K562 (cell line): ENCODE measurements at regions not wholly inside any gene's neighbourhood (a gene's known extent, or its start where the extent isn't known, plus 50 kb on each side); places are given as distances from the start of the nearest gene placed in this dataset.

Experiments
- ATAC-seq: fragments of 200-7000 bp; cut with Tn5 transposase; 3 replicates; pipeline ENCODE4 v1.9.1; 2020; ENCODE audit warnings: moderate library complexity
- BruUV-seq: library from RNA; stranded (reverse); fragments of 400-500 nt; replicated peaks from 2 replicates; lab custom pipeline; 2021; lab: Mats Ljungman, UMichigan
- CTCF ChIA-PET: fragments of 300-600 bp; formaldehyde crosslinking; extraction: SDS; loops from one replicate; lab custom pipeline; 2021; ENCODE audit warnings: low intra/inter-chr PET ratio; lab: Yijun Ruan, JAX
- POLR2A ChIA-PET: fragments of 300-600, 350-650 bp; sonication (Branson Sonifier 250); formaldehyde crosslinking; extraction: SDS; loops from one replicate; lab custom pipeline; 2021; ENCODE audit warnings: antibody characterized with exemption, inconsistent platforms; lab: Yijun Ruan, JAX
- DNase-seq, 4 experiments: peaks; one replicate each; pipeline versions ENCODE4 v3.0.0 to v3.0.0-alpha.2; 2011 to 2018; ENCODE audit warnings: low spot score in 3 of 4, mixed read lengths in 3 of 4; ENCODE audit errors: extremely low read depth in 1 of 4
- FAIRE-seq: peaks from 2 replicates; lab custom pipeline; 2011; peaks lifted over from hg19 to GRCh38; lab: Jason Lieb, UNC
- H2AFZ ChIP-seq: 2 replicates; pipeline ENCODE4 v1.6.0; 2011; ENCODE audit warnings: low read depth, low read length, control low read depth, inconsistent platforms
- H3K27ac ChIP-seq: fragments of 200-600 bp; 3 replicates; pipeline ENCODE4 v1.8.0; 2011; ENCODE audit warnings: low read depth, mild to moderate bottlenecking, control low read depth, inconsistent platforms, low read length, moderate library complexity, mixed read lengths; ENCODE audit errors: extremely low read depth
- H3K27me3 ChIP-seq, 2 experiments: fragments of 300-600 bp in 1 of 2; 2 replicates in 1 of 2; 3 replicates in 1 of 2; pipeline versions ENCODE4 v1.6.0 to v1.8.0; 2011; ENCODE audit warnings: inconsistent platforms in 2 of 2, low read length in 2 of 2, mild to moderate bottlenecking in 1 of 2, mixed read lengths in 1 of 2, moderate library complexity in 1 of 2; ENCODE audit not compliant: control insufficient read depth in 2 of 2, insufficient read depth in 2 of 2
- H3K36me3 ChIP-seq: fragments of 300-600 bp; 3 replicates; pipeline ENCODE4 v1.8.0; 2011; ENCODE audit warnings: mild to moderate bottlenecking, low read length, inconsistent platforms; ENCODE audit not compliant: control insufficient read depth, insufficient read depth
- H3K4me1 ChIP-seq, 2 experiments: fragments of 200-600 bp in 1 of 2; replicated peaks in 1 of 2; 2 replicates in 1 of 2; 3 replicates in 1 of 2; pipeline versions ENCODE4 v1.5.1 to v1.8.0; 2011; ENCODE audit warnings: inconsistent platforms in 2 of 2, low read length in 2 of 2, mild to moderate bottlenecking in 1 of 2, mixed read lengths in 1 of 2, moderate library complexity in 1 of 2; ENCODE audit not compliant: control insufficient read depth in 2 of 2, insufficient read depth in 2 of 2
- H3K4me2 ChIP-seq: 2 replicates; pipeline ENCODE4 v1.6.1; 2011; ENCODE audit warnings: low read length, control low read depth, inconsistent platforms, mixed read lengths; ENCODE audit not compliant: insufficient read depth
- H3K4me3 ChIP-seq: fragments of 200-600 bp; sonication (generic), shearing (Covaris generic); 2 replicates; pipeline ENCODE4 v1.5.1; 2016; ENCODE audit warnings: control low read depth, inconsistent platforms
- H3K79me2 ChIP-seq: fragments of 200-600 bp; 3 replicates; pipeline ENCODE4 v1.8.0; 2011; ENCODE audit warnings: low read length, inconsistent platforms; ENCODE audit not compliant: control insufficient read depth, insufficient read depth
- H3K9ac ChIP-seq, 2 experiments: 2 replicates each; pipeline versions ENCODE4 v1.6.0 to v1.6.1; 2011; ENCODE audit warnings: low read depth in 2 of 2, low read length in 2 of 2, control low read depth in 1 of 2, inconsistent platforms in 1 of 2, mild to moderate bottlenecking in 1 of 2, mixed read lengths in 1 of 2; ENCODE audit not compliant: insufficient read depth in 1 of 2
- H3K9me1 ChIP-seq: one replicate; pipeline ENCODE4 v1.6.0; 2011; ENCODE audit warnings: inconsistent platforms, mild to moderate bottlenecking, low read length, moderate library complexity; ENCODE audit not compliant: control insufficient read depth, insufficient read depth
- H3K9me3 ChIP-seq: replicated peaks from 2 replicates; pipeline ENCODE4 v1.5.1; 2011; ENCODE audit warnings: low read depth, low read length, inconsistent platforms; ENCODE audit not compliant: control insufficient read depth, insufficient read depth
- H4K20me1 ChIP-seq: replicated peaks from 2 replicates; pipeline ENCODE4 v1.6.1; 2011; ENCODE audit warnings: low read length, inconsistent platforms, mixed read lengths; ENCODE audit not compliant: control insufficient read depth, insufficient read depth
- CBFA2T3 ChIP-seq: fragments of 450-650 bp; IDR thresholded peaks from 2 replicates; pipeline ENCODE4 v1.6.1; 2017
- CREM ChIP-seq: IDR thresholded peaks from 2 replicates; pipeline ENCODE4 v1.6.1; 2014; ENCODE audit warnings: antibody characterized with exemption, low read depth
- HNRNPH1 ChIP-seq: fragments of 200-400 bp; formaldehyde crosslinking; optimal IDR thresholded peaks from 2 replicates; pipeline ENCODE3; 2017; ENCODE audit warnings: low read depth, mild to moderate bottlenecking, low read length, moderate library complexity
- MYBL2 ChIP-seq, 2 experiments: fragments of 450-650 bp in 1 of 2; sonication (generic) in 1 of 2; formaldehyde crosslinking in 1 of 2; IDR thresholded peaks; 2 replicates each; pipeline versions ENCODE4 v1.6.1 to v1.8.1; 2017 to 2022; ENCODE audit warnings: borderline replicate concordance in 1 of 2, inconsistent platforms in 1 of 2, low read depth in 1 of 2, mild to moderate bottlenecking in 1 of 2, missing genetic modification reagents in 1 of 2, moderate library complexity in 1 of 2
- NCOA1 ChIP-seq: fragments of 450-650 bp; IDR thresholded peaks from 2 replicates; pipeline ENCODE4 v1.6.1; 2016; ENCODE audit warnings: low read depth
- RFX1 ChIP-seq: fragments of 450-650 bp; IDR thresholded peaks from 2 replicates; pipeline ENCODE4 v1.6.1; 2016; ENCODE audit warnings: mild to moderate bottlenecking, moderate library complexity
- ZC3H4 ChIP-seq: sonication (generic); formaldehyde crosslinking; IDR thresholded peaks from 2 replicates; pipeline ENCODE4 v1.9.0; 2021; ENCODE audit warnings: missing genetic modification reagents, borderline replicate concordance
- ZFP36 ChIP-seq: fragments of 150-350 bp; IDR thresholded peaks from 2 replicates; pipeline ENCODE4 v1.6.1; 2018; ENCODE audit warnings: low read length, low read depth; ENCODE audit not compliant: partially characterized antibody
- ZNF282 ChIP-seq: sonication (generic); formaldehyde crosslinking; IDR thresholded peaks from 2 replicates; pipeline ENCODE4 v1.8.1; 2023; ENCODE audit warnings: missing genetic modification reagents
- ZNF75A ChIP-seq: fragments of 450-650 bp; formaldehyde crosslinking; IDR thresholded peaks from 2 replicates; pipeline ENCODE4 v1.4.0; 2020; ENCODE audit warnings: mild to moderate bottlenecking
- ZNF780A ChIP-seq: fragments of 250-450 bp; sonication (Bioruptor Pico); IDR thresholded peaks from 2 replicates; pipeline ENCODE4 v1.5.0; 2021; ENCODE audit warnings: mild to moderate bottlenecking
- WGBS: fragments of 100-300 bp; shearing (Covaris generic); methylation state at CpG from one replicate; pipeline ENCODE4 v1.1.6; 2016; ENCODE audit warnings: low coverage, mixed read lengths; ENCODE audit not compliant: insufficient coverage; ENCODE audit errors: missing lambda C conversion rate; 5-methylcytosine and 5-hydroxymethylcytosine counted together
- in situ Hi-C: fragments of 300-500 bp; cut with MboI; formaldehyde crosslinking; loops from 4 replicates; pipeline ENCODE4 v1.15.0; 2018; ENCODE audit warnings: inconsistent platforms, mixed read lengths
- intact Hi-C: fragments of 100-400 bp; cut with micrococcal nuclease; formaldehyde crosslinking; loops from 2 replicates; pipeline ENCODE4 v1.14.2; 2022
- TF ChIP-seq, protein P1 (sequence below), 2 experiments: fragments of 450-650 bp in 1 of 2; IDR thresholded peaks; 2 replicates each; pipeline ENCODE4 v1.6.1; 2011 to 2017; ENCODE audit warnings: low read depth in 2 of 2, antibody characterized with exemption in 1 of 2, borderline replicate concordance in 1 of 2, low read length in 1 of 2, mild to moderate bottlenecking in 1 of 2, mixed read lengths in 1 of 2; ENCODE audit not compliant: control insufficient read depth in 1 of 2

DNA sequence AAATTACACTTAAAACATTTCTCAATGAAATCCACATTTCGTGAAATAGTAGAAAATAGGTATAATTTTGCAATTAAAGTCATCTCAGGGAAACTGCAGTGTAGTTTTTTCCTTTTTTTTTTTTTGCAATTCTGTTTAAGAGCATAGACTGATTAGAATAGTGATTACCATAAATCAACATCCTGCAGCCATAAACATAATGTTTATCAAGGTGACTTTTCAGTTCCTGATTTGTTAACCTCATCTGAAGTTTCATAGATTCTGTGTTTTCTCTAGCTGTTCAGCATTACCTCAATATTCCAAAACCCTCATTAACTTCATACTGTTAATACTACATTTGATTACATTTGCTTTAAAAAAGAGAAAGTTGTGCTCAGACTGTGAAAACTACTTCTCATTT is 286.3 kb upstream of the DACH1 start:
- Histone ChIP-seq H3K9me1 (no peaks in the 10 kb centered on the region), H3K4me2 (no peak overlapping the region), H3K27me3 (no peaks in the 10 kb centered on the region), H2AFZ (no peak overlapping the region), H3K9me3 (no peaks in the 10 kb centered on the region), H3K79me2 (no peaks in the 10 kb centered on the region), H3K4me3 (no peak overlapping the region), H3K27ac (no peak overlapping the region), H3K36me3 (no peaks in the 10 kb centered on the region), H3K4me1 (no peaks in the 10 kb centered on the region), H4K20me1 (no peaks in the 10 kb centered on the region), H3K9ac (no peak overlapping the region)
- in situ Hi-C loops (no loop called here), intact Hi-C loops (no loop called here)
- POLR2A ChIA-PET: no interaction called here
- no TSS peak for BruUV-seq
- DNase-seq (no peak), FAIRE-seq (no peak), ATAC-seq (no peak)
- no peak for TF ChIP-seq ZNF282
- TF ChIP-seq NCOA1: no peak
- TF ChIP-seq RFX1: no peak
- TF ChIP-seq HNRNPH1: no peak
- TF ChIP-seq MYBL2 (IDR thresholded peaks at IDR 0.05; ENCODE audit: low read depth): no peak
- TF ChIP-seq MYBL2 (CRISPR knock-in tag; IDR thresholded peaks at IDR 0.05; ENCODE audit: borderline replicate concordance): no peak
- TF ChIP-seq CREM: no peak
- CTCF ChIA-PET: no interaction called here
- 0% methylated on average over 1 of the region's 1 CpG for WGBS

DNA sequence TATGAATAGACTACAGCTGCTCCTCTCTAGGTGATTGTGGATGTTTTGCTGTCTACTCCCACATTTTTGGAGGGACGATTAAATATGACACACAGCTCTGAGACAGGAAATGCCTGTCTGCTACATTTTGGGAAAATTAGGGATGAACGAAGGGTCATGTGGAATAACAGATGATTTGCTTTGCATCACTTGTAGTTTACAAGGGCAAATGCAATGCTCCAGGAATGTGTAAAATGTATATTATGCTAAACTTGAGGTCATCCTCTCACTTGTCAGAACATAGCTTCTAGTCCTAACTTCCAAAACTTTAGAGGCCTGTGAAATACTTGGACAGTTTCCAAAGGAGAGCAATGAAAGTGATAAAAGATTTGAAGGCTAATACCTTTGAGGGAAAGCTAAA is 284.2 kb upstream of the DACH1 start:
- WGBS: 0% methylated on average over 2 of the region's 2 CpGs
- Histone ChIP-seq H3K9me1 (no peaks in the 10 kb centered on the region), H3K4me3 (no peak overlapping the region), H3K4me1 (no peaks in the 10 kb centered on the region), H3K27me3 (no peaks in the 10 kb centered on the region), H3K4me2 (no peak overlapping the region), H2AFZ (no peak overlapping the region), H3K9me3 (no peaks in the 10 kb centered on the region), H3K36me3 (no peaks in the 10 kb centered on the region), H4K20me1 (no peaks in the 10 kb centered on the region), H3K79me2 (no peaks in the 10 kb centered on the region), H3K27ac (no peak overlapping the region), H3K9ac (no peak overlapping the region)
- in situ Hi-C loops: no loop called here
- FAIRE-seq (no peak), DNase-seq (no peak), ATAC-seq (no peak)
- TF ChIP-seq, protein P1, sequence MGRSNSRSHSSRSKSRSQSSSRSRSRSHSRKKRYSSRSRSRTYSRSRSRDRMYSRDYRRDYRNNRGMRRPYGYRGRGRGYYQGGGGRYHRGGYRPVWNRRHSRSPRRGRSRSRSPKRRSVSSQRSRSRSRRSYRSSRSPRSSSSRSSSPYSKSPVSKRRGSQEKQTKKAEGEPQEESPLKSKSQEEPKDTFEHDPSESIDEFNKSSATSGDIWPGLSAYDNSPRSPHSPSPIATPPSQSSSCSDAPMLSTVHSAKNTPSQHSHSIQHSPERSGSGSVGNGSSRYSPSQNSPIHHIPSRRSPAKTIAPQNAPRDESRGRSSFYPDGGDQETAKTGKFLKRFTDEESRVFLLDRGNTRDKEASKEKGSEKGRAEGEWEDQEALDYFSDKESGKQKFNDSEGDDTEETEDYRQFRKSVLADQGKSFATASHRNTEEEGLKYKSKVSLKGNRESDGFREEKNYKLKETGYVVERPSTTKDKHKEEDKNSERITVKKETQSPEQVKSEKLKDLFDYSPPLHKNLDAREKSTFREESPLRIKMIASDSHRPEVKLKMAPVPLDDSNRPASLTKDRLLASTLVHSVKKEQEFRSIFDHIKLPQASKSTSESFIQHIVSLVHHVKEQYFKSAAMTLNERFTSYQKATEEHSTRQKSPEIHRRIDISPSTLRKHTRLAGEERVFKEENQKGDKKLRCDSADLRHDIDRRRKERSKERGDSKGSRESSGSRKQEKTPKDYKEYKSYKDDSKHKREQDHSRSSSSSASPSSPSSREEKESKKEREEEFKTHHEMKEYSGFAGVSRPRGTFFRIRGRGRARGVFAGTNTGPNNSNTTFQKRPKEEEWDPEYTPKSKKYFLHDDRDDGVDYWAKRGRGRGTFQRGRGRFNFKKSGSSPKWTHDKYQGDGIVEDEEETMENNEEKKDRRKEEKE (IDR thresholded peaks at IDR 0.05; ENCODE audit: borderline replicate concordance in 1 of 2, control insufficient read depth in 1 of 2, low read depth in 2 of 2, low read length in 1 of 2): no peak
- no peak for TF ChIP-seq ZFP36
- no peak for TF ChIP-seq ZNF75A (CRISPR knock-in tag)
- TF ChIP-seq CBFA2T3: no peak
- no peak for TF ChIP-seq ZNF780A (CRISPR knock-in tag)
- TF ChIP-seq ZC3H4 (CRISPR knock-in tag): no peak
- ChIA-PET POLR2A (no interaction called here), CTCF (no interaction called here)
- intact Hi-C loops: no loop called here
- no TSS peak for BruUV-seq
